GM12874 (cell line): ENCODE measurements at regions not wholly inside any gene's neighbourhood (a gene's known extent, or its start where the extent isn't known, plus 50 kb on each side); places are given as distances from the start of the nearest gene placed in this dataset.

Source experiments
- TF ChIP-seq, protein P1 (sequence below): IDR thresholded peaks from 2 replicates; pipeline ENCODE4 v1.5.1; 2011; ENCODE audit warnings: low read depth, mild to moderate bottlenecking, control low read depth, low read length, moderate library complexity; ENCODE audit not compliant: insufficient read depth

DNA sequence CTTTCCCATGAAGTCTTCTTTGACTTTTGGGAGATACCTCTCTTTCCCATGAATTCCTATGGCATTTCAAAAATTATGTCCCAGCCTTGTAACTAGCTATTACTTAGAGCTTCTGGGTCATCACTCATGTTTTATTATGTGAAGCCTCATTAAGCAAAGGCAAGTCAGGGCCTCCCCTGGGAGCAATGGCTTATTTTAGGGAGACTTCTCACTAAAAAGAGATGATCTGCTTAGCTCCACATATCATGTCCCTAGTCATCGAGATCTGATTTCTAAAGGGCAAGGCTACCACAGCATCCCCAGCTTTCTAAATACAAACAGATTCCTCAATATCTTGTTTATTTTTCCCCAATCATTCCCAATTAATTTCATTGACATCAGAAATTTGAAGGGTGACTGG lies 154.0 kb upstream of the MANEA start:
- TF ChIP-seq, protein P1, sequence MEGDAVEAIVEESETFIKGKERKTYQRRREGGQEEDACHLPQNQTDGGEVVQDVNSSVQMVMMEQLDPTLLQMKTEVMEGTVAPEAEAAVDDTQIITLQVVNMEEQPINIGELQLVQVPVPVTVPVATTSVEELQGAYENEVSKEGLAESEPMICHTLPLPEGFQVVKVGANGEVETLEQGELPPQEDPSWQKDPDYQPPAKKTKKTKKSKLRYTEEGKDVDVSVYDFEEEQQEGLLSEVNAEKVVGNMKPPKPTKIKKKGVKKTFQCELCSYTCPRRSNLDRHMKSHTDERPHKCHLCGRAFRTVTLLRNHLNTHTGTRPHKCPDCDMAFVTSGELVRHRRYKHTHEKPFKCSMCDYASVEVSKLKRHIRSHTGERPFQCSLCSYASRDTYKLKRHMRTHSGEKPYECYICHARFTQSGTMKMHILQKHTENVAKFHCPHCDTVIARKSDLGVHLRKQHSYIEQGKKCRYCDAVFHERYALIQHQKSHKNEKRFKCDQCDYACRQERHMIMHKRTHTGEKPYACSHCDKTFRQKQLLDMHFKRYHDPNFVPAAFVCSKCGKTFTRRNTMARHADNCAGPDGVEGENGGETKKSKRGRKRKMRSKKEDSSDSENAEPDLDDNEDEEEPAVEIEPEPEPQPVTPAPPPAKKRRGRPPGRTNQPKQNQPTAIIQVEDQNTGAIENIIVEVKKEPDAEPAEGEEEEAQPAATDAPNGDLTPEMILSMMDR = no peak

DNA sequence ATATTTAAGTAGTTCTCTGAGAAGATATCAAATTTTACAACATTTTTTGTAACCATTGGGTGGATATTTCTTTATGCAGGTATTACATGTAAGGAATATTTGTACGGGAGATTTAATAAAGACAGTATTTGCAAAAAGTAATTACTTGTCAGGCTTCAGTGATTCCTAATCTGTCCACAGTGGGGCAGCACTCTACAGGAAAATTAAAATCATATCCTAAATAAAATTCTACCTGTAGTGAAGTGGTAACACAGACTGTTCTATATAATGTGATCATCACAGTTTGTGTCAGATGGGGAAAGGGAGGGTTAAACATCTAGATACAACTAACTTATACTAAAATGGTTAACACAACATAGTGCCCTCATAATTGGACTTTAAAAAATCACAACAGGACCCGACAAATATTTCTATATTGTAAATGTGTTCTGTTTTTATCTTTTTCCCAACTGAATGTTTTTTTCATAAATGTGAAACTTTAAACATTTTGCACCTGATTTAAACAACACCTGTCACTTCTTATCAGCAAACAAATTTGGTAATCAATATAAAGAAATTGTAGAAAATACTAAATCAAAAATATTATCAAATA lies 145.6 kb upstream of the MANEA start:
- TF ChIP-seq, protein P1 = peak; percentile 35; the same call in 1 of the 2 replicates

DNA sequence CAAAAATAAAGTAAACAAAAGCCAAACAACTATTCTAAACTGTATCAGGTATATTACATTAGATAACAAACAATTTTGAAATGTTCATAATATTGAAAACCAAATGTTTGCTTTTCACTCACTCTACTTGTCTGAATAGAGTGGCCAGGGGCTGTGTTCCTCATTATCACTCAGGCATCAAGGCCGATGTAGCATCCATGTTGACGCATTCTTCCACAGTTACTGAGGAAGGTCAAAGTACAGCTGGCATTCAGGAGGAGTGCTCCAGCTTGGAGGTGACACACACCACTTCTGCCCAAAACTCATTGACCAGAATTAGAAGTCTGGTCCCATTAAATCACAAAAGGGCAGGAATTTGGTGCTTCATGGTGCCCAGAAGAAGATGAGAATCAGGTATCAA lies 137.6 kb upstream of the MANEA start:
- TF ChIP-seq, protein P1 = no peak

DNA sequence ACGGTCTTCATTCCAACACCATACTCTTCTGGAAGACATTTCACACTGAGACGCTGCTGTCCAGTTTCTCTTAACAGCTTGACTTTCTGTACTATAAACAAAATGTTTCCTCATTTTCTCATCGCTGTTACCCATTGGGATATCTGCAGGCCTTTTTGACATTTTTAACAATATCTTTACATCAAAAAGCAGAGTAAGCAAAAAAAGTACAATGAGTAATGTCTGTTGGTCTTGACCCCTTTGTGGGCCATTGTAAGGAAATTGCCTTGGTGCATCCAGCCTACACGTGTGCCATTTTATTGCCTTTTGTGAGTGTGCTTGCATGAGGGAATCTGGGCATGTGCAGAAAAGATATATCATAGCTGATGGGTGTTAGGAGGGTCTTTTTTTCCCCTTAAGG lies 129.1 kb upstream of the MANEA start:
- TF ChIP-seq, protein P1 = no peak

DNA sequence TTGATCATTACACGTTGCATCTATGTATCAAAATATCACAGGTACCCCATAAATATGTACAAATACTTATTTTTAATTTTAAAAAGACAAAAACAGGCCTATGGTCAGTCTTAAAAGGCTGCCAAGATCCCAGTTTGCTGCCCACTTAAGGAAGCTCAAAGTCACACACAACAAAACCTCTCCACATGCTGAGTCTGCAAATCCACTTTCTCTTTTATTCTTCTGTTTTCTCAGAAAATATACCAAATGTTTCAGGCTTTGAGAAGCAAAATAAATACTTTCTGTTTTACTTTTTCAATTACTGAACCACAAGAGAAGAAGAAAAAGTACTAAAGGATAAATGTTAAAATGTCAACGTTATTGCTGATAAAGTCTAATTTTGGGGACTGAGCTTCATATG lies 107.8 kb upstream of the MANEA start:
- TF ChIP-seq, protein P1 = no peak

DNA sequence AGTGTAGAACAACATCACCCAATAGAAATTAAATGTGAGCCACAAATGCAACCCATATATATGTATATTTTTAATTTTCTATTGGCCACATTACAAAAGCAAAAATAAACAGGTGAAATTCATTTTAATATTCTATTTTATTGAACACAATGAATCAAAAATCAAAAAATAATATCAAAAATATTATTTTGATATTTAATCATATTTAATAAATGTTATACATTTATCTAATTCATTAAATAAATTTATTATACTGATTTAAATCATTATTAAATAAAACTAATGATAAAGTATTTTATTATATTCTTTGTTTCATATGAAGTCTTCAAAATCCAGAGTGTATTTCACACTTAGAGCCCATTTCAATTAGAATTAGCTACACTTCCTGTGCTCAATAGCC lies 98.4 kb upstream of the MANEA start:
- TF ChIP-seq, protein P1 = no peak

DNA sequence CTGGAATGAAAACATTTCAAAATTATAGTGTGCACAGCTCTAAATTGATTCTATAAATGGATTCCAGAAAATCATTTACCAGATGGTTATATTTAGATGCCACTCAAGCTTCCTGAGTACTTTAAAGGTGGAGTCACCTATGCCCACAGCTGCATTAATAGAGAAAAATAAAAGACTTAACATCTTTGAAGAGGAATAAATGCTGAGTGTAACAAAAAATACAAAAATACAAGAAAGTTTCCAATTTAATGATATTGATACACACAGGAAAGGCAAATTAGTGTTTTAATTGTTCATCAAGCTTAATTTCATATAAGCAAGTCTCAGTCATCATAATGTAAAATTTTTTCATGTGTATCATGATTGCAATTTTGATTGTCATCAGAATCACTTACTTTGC lies 89.5 kb upstream of the MANEA start:
- TF ChIP-seq, protein P1 = no peak
